ENCODE measurements at regions not wholly inside any gene's neighbourhood (a gene's known extent, or its start where the extent isn't known, plus 50 kb on each side); places are given as distances from the start of the nearest gene placed in this dataset.

DNA sequence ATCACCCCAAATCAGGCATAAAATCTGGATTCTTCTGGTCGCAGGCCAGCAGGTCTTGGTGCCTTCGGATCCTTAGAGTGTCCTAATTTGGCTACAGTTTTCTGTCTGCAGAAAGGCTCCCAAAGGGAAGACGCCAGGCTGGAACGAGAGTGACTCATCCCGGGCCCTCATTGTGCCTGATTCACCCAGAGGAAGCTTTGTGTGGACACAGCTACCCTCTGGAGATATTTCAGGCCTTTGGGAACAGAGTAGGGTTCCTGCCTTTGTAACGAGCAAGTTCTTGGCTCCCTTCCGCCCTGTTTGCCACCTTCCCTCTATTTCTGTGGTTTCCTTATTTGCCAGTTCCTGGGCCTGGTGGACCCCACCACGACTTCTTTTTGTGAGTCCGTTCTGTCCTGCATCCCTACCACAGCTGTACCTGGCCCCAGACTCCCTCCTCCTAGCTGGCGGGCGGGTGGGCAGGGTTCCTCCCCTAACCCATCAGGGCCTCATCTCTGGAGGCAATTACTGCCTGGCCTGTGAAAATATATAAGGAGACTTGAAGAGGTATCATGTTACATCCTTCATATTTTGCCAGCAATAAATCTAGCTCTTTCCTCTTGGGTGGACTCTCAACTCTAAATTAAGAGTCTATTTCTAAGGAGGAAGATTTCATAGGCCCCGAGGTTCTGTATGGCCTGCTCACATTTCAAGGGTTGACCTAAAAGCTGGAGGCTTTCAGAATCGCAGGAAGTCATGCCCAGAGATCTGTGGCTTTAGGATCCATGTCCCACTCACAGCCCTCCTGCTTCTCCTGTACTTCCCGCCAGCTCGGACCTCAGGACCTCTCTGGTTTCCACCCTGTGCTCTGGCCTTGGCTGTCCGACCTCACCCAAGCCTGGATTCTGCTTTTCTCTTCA is 219.2 kb upstream of the ZNF32 start:
- DNase-seq, result peak in 1 of 42 donors; percentile 34
- intact Hi-C loops (cut with DNase I), result no loop called here

DNA sequence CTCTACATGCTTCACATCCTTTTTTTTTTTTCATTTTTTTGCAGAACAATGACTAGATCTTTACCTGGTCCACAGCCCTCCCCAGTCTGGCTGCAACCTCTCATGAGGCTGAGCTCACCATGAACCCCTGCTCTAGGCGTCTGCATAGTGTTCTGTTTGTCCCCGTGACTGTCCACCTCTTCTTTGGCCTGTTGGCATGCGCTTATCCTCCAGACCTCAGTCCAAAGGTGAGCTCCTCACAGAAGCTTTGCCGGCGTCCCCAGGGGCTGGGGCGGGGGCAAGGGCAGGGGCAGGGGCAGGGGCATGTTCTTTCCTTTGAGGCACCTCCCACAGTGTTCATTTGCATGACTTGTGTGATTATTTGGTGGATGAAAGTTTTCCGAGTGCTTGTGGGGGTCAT is 218.4 kb upstream of the ZNF32 start:
- intact Hi-C loops (cut with DNase I), result no loop called here
- DNase-seq, result no peak

DNA sequence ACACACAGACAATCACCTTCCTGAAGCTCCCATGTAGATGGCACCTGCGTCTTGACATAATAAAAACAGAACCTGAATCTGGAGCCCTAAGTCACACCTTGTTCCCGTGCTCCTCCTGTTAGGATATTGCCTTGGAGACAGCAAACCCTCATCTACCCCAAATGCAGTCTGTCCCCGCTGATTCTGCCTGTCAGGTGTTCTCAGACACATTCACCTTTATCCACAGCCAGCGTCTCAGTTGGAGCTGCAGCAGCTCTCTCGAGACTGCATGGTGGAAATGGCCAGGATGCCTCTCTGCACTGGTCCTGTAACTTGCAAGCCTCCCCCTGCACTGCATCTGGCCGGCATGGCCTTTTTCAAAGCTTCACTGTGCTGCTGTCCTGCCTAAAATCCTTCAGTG is 218.0 kb upstream of the ZNF32 start:
- intact Hi-C loops (cut with DNase I), result no loop called here
- DNase-seq, result no peak

DNA sequence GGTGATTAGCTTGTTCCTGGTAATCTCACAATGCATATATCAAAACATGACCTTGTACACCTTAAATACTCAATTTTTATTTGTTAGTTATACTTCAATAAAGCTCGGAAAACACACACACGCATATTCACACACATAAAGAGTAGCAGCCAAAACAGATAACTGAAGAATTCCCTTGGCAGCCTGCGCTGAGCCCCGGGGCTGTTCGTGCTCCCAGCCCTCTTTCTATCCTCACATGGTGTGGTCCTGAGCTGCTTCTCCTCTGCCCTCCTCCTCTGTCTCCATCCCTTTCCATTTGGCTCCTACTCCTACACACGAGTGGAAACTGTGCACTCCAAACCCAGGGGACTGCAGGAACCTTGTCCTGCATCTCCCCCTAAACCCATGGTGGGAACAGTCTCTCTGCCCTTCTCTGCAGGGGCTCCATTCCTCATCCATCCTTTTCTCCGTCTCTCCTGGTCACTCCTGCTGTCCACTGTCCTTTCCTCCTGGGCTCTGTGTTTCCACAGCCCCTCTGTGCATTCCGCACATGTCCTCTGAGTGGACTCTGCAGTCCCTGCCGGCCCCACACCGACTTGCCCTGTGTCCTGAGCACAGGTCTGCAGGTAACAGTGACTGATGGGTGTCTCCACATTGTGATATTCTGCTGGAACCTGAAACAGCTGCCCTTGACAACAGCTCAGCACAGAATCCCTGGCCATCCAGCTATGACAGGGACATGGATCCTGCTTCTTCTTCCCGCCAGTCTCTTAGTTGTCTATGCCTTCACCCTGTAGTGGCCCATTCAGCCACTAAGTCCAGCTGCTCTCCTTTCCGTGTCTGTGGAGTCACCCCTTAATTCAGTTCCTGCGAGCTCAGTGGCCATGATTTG is 216.8 kb upstream of the ZNF32 start:
- peak in 1 of 42 donors; percentile 19 for DNase-seq

DNA sequence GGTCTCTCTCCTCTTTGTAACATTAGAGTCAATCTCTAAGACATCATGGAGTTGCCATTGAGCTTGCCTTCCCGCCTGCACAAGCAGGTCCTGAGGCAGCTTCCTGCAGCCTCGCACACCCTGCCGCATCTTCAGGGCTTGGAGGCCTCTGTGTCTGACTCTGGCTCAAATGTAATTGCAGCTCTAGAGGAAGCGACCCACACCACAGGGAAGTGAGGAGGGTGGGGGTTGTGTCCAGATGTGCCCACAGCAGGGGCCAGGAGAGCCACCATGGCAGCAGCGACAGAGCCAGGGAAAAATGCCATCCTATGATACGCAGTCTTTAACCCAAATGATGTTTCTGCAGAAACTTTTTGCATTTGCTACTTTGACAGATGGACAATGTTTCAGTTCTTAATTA is 216.0 kb upstream of the ZNF32 start:
- intact Hi-C loops (cut with DNase I), result no loop called here
- DNase-seq, result peak in 2 of 42 donors; percentile 21 to 27

More for the DNA sequence above, 216.8 kb upstream of the ZNF32 start:
- intact Hi-C loops (cut with DNase I), result no loop called here

DNA sequence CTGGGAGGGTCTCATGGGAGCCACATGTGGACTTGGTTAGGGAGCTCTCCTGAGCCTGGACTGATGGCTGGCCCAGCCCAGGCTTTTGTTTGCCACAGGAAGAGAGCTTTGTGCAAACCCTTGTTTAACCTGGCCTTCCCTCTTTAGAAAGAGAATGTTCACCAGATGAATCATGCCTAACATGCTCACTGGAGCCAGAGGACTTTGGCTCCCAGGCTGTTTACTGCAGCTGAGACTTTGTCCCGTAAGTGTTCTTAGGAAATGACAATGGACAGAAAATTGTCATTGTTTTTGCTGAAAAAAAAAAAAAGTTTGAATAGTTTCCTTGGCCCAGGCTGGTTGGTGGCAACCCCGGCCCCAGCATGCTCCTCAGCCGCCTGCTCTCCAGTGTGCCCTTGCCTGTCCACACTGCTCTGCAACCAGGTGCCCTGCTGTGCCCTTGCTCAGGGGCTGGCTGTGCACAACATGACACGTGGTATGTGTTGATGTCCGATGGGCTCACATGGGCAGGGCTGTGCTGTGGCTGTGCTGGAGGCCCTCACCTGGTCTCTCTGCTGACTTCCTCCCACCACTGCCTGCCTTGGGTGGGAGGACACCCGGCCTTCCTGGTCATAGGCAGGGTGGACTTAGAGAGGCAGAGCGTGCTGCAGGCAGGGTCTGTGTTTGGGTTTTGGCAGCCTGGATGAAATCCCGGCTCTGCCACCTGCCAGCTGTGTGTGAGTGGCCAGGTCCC is 215.3 kb upstream of the ZNF32 start:
- DNase-seq, result peak in 2 of 42 donors; percentile 33 to 37
- intact Hi-C loops (cut with DNase I), result no loop called here

DNA sequence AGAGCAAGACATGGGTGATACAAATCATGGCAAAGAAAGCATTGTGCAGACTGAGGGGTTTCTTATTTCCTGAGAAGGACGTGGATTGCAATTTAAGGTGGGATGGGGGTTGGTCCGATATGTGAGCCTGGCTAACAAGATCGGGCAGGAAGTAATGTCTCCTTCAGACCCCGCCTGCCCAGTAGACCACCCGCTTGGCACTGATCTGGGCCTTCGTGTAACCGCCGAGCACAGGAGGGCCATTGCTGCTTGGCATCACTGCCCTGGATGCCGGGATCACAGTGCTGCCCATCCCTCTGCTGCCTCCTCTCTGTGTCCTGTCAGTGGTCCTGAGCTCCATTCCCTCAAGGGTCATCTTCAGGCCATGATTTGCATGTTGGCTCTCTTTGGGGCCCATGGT is 214.6 kb upstream of the ZNF32 start:
- peak in 2 of 42 donors; percentile 9 to 25 for DNase-seq
- intact Hi-C loops (cut with DNase I), result no loop called here

DNA sequence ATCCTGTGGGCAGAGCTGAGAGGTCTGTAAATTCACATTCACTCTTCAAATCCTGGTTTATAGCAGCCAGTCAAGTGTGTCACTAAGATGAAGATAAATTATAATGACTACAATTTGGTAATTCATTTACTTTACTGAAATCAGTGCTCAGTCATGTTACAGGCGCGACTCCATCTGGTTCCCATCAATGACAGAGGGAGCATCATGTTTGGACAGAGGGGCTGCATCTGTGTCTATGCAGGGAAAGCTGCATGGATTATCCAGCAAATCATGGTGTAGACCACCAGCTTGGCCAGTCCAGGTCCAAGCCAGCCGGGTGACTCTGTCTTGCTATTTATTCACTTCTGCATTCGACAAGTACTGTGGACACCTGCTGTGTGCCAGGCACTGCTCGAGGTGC is 214.1 kb upstream of the ZNF32 start:
- peak in 2 of 42 donors; percentile 9 for DNase-seq
- intact Hi-C loops (cut with DNase I), result no loop called here

DNA sequence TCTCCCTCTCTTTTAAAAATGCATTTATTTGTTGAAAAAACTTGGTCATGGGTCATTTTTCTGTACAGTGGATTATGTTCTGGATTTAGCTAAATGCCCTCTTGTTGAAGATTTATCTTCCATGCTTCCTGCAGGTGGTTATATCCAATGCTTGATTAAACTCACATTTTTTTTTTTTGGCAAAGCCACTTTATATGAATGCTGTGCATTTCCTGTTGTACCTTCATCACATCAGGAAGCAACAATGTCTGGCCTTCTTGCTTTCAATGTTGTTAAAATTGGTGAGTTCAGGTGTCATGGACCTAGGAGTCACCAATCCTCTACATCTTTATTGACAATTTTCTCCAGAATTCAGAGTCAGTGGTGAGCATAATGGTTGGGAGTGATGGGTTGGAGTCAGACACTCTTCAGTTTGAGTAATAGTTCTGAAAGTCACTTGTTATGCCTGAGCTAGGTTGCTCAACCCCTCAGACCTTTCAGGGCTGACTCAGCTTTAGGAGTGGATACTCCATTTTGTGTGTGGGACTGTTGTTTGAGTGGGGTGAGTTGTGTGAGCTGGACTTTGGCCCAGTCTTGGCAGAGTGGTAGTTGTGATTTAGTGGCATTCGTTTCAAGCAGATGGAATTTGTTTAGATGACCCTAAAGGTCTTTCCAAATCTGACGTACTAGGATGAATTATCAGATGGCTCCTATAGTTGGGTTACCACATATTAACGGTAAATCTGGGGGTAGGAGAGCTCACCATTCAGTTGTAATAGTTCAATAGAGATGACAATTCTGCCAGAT is 213.5 kb upstream of the ZNF32 start:
- DNase-seq, result peak in 1 of 42 donors; percentile 25
- intact Hi-C loops (cut with DNase I), result no loop called here

DNA sequence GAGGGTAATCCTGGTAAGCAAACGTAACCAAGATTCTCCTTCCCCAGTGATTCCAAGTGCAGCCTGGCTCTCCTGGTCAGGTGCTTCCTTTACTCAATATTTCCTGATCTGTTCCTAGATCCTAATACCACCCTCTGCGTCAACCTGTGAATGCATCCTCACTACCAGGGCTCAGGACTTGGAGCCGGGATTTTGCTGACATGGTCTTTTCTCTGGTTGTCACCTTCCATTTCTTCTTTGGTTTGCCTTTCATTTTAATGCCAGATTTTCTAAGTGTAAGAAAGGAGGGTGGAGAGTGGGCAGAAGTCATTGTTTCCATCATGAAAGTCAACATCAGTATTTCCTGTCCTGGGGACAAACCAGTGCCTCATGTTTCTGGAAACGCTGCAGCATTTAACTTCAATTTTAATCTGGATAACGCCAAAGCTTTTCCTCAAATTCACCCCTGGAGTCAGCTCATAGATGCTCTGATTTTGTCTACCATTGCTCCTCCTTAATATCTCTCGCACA is 210.4 kb upstream of the ZNF32 start:
- intact Hi-C loops (cut with DNase I), result no loop called here

DNA sequence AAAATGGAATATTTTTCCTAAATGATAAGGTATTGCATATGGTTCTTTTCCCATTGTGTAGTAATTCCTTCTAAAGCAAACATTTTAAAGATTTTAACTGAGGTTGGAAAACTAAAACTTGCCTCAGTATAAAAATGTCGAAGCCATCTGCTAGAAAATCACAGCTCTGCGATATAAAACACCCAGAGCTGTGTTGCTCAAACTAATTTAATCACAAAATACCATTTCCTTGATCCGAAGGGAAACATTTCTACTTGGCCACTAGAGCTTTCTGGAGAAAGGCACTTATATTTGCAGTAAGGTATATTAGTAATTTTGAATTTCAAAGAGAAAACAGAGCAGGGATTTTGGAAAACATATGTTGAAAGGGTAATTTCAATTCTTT is 209.2 kb upstream of the ZNF32 start:
- DNase-seq, result no peak
- intact Hi-C loops (cut with DNase I), result no loop called here

More for the DNA sequence above, 210.4 kb upstream of the ZNF32 start:
- DNase-seq, result peak in 1 of 42 donors; percentile 22

DNA sequence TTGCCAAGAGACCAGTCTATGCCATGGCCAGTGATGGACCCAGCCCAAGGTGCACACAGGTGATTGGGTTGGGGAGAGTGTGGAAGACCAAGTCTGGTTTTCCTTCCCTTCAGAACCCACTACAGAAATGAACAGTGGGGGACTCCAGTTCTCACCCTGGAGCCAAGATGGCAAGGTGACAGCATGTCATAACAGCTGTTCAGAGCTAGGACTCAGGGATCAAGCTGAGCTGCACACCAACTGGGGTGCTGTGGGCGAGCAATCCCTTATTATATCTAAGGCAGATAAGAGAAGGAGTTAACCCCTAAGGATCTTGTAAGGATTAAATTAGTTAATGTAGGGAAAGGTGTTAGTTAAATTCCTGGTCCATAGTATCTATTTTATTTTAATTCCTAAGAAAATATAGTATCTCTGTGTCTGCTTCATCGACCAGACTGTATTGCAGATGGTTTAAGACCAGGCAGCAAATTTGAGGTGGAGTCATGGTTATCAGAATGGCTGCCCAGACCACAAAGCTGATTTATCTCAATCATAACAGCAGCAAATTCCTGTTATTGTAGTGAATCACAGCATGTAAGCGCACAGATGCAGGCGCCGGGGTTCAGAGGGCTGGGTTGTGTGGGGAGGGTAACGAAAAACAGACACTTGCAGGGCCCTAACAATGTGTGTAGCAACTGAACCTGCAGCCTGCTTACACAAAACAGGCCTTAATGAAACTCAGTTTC is 208.7 kb upstream of the ZNF32 start:
- intact Hi-C loops (cut with DNase I), result no loop called here
- DNase-seq, result peak in 1 of 42 donors; percentile 21

DNA sequence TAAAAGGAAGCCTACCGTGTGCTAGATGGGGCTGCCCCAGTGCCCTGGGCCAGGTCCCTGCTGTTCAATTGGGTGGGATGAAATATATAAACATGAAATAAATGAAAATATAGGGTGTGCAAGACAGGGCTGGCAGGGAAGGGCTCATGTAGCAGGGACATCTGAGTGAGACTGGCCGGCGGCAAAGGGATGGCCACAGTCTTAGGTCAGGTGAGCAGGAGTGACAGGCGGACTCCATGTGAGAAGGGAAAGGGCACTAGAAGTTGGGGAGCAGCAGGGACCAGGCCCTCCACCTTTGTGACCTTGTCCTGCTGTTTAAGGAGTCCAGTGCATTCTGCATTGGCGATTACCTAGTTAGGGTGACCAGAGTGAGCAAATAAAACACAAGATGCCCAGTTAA is 207.6 kb upstream of the ZNF32 start:
- intact Hi-C loops (cut with DNase I), result no loop called here
- DNase-seq, result no peak

DNA sequence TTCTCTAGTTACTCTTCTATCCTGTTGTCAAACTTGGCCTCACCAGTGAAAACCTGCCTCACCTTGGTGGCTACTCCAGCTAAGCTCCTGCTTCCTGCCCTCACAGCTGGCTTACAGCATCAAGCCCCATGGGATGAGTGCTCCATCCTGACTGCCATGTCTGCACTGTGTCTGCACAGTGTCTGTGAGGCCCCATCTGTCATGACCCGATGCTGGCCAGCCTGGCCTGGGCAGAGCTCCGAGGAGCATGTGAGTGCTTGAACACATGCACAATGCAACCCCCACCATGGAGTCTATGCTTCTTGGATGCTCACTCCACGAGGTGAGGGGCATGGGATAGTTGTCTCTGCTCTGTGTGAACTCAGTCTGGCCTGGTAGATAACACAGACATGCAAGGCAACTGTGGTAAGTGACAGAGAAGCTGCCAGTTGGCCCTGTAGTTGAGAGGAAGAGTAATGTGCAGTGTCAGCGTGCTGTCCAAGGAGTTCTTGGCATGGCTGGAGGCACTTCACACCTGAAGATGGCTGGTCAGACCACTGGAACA is 207.1 kb upstream of the ZNF32 start:
- DNase-seq, result no peak
- intact Hi-C loops (cut with DNase I), result no loop called here

DNA sequence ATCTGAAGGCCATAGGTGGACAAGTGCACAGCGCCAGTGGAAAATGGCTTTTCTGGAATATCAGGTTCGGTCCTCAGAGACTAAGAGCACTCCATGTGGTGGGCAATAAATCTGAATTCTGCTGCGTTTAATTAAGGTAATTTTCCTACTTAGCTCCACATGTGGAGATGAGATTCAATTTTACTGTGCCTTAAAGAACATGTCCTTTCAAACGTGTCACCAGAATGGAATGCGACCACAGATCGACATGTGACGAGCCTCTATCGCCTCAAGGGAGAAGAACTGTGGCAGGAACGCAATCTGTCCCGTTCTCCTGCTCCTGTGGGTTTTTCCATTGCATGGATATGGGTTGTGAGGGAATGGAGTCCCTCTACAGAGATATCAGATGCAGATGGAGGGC is 205.3 kb upstream of the ZNF32 start:
- intact Hi-C loops (cut with DNase I), result no loop called here

DNA sequence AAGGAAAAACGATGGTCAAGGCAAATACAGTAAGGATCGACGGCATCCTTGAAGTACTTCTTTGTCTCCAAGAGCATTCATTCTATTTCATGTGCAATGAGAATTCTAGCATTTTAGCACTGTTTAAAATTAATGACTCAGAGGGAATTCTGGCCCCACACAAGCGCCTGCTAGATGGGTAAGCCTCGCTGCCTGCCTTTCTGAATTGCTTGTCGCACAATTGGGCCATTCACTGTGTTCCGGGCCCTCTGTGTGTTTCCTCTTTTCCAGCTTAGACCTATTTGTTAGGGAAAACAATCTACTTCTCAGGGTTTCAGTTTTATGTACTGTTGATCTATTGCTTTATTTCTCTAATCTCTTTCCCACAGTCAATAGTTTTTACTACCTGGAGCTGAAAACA is 204.7 kb upstream of the ZNF32 start:
- intact Hi-C loops (cut with DNase I), result no loop called here

More for the DNA sequence above, 205.3 kb upstream of the ZNF32 start:
- DNase-seq, result no peak

DNA sequence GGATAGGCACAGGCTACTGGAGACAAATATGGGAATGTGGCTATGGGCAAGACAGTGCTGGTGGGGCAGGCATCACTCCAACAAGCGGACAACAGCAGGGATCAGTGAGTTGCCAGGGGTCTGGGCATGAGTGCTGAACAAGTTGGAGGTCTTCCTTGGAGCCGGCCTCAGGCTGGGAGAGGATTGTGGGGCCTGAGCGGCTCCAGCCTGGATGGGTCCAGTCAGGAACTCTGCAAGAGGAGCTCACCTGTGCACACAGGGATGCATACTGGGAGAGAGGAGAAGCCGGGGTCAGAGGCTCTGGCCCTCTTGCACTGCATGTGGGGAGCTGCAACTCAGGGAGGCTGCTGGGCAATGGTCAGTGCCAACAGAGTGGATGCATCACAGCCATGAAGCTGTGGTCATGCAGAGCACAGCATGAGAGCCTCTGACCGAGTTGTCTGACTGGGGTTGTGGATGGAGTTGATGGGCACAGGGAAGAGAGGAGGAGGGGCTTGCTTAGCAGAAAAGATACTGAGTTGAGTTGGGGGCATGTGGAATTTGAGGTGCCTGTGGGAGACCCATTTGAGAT is 204.0 kb upstream of the ZNF32 start:
- no peak for DNase-seq
- intact Hi-C loops (cut with DNase I), result no loop called here

More for the DNA sequence above, 204.7 kb upstream of the ZNF32 start:
- peak in 1 of 42 donors; percentile 55 for DNase-seq
